ENCODE measurements at regions not wholly inside any gene's neighbourhood (a gene's known extent, or its start where the extent isn't known, plus 50 kb on each side); places are given as distances from the start of the nearest gene placed in this dataset.

- DNase-seq: no peak
Measured at GRCh38 chr4:141406237-141406636, 185.5 kb downstream of the ZNF330 start.

- no peak for DNase-seq
Measured at GRCh38 chr4:141409556-141409955, 188.9 kb downstream of the ZNF330 start.

- DNase-seq: no peak
Measured at GRCh38 chr4:141410839-141411238, 190.1 kb downstream of the ZNF330 start.

DNA sequence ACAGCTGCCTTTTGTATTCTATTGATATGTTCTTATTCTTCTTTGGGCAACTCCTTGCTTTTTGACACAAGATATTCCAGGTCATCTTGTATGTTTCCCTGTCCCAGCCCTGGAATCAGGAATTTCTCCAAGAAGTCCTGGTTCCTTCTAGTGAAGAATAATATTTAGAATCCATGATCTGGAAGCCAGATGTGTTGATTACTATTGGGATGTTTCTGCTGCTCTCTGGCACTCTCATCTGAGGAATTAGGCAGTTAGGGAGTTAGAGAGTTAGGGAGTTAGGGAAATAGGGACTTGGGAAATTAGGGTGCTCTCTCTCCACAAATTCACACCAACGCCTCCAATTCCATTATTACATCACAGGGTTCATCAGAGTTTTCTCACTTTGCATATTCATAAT, 191.2 kb downstream of the ZNF330 start:
- DNase-seq: no peak

- DNase-seq: no peak
Measured at GRCh38 chr4:141413366-141413765, 192.7 kb downstream of the ZNF330 start.

GRCh38 chr4:141415651-141416050, 195.0 kb downstream of the ZNF330 start:
- DNase-seq: no peak

DNA sequence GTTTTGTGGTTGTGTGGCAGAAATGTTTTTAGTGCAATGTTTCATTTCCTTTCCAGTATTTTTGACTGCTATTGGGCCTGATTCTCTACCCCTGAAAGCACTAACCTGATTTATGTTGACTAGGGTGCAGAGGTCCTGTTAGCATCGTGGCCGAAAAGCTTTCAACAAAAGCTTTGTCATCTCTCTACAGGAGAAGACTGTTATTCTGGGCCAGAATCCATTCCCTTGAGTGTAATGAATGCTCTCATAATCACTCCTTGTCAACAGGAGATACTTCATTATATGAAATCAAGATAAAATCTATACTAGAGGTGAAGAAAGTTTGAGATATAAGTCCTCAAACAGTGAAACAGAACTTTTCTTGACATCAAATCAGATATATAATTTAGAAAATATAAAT, 195.5 kb downstream of the ZNF330 start:
- DNase-seq: no peak

DNA sequence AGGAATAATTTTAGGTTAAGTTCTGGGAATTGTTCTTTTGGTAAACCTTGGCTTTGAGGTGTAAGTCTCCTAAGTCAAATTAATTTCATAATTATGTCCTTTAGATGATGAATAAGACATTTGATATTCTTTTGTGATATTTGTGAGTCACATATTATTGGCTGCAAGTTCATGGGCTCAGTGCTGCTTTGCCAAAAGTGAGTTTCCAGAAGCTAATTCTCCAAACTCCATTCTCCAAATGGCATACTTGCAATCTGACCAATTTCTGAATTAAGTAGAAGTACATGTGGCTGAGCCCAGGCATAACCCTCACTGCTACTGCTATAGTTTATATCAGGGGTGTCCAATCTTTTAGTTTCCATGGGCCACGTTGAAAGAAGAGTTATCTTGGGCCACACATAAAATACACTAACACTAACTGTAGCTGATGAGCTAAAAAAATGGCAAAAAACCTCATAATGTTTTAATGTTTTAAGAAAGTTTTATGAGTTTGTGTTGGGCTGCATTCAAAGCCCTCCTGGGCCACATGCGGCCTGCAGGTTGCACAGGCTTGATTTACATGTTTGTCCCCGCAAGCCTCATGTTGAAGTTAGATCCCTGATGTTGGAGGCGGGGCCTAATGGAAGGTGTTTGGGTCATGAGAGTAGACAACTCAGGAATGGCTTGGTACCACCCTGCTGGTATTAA, 196.1 kb downstream of the ZNF330 start:
- no peak for DNase-seq

DNA sequence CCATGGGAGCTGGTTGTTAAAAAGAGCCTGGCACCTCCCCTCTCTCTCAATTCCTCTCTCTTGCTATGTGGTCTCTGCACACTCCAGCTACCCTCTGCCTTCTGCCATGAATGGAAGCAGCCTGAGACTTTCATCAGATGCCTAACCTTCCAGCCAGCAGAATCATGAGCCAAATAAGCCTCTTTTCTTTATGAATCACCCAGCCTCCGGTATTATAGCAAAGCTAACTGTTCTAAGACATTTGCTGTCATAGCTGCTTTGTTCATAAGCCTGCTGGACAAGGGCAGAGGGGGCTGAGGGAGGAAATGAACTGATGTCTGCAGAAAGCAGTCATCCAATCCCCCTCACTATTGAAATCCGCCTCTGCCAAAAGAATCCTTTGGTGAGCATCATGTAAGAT, 196.7 kb downstream of the ZNF330 start:
- no peak for DNase-seq

DNA sequence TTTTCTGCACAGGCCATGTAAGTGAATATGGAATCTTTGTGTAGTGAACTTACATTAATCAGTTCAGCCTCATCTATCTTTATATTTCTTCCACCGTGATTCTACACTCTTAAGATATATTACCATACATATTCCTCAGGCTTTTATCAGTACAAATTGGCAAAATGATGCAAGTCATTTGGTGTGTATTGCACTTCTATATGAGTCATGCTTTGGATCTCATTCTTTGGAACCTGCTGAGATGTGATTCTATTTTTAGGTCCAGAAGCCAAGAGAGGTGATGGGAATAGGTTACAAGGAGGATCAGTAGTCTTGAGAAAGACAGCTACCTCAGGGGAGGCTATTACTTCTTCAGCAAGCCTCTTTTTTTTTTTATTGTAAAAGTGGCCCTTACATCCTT, 204.4 kb downstream of the ZNF330 start:
- no peak for DNase-seq

- DNase-seq: no peak
Measured at GRCh38 chr4:141427726-141428296, 207.1 kb downstream of the ZNF330 start.

GRCh38 chr4:141429933-141430332, 206.4 kb upstream of the IL15 start:
- DNase-seq: no peak

GRCh38 chr4:141430686-141431085, 205.7 kb upstream of the IL15 start:
- DNase-seq: no peak

GRCh38 chr4:141432000-141432712, 204.2 kb upstream of the IL15 start:
- no peak for DNase-seq

- DNase-seq: no peak
Measured at GRCh38 chr4:141435446-141436225, 200.7 kb upstream of the IL15 start.

DNA sequence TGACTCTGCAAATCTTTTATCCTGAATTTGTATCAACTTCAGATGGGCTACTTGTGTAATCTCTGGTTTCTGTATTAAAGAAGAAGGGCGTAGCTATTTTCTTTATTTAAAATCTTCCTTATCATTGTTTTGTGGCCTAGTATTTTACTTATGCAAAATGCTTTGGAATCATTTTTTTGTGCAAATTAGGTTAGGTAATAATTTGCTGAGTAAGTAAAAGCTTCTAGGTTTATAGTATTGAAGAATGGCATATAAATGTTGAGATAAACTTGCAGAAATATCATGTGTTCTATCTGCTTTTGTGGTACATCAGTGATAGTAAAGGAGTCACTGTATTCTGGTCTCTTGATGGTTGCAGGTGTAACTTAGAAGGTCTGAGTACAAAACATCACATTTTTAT, 197.2 kb upstream of the IL15 start:
- no peak for DNase-seq

DNA sequence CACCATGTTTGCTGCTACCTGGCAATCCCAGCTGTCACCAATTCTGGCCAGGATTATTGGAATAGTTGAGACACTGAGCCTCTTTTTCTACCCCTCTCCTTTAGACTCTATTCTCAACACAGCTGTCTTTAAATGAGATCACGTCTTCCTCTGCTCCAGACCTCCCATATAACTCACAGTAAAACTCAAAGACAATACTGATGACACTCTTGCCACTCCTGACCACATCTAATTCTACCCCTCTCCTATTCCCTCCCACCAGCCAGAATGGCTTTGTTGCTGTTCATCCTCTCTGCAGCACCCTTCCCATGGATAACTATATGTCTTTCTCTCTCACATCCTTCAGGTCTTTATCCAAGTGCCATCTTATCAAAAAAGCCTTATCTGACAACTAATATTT, 188.6 kb upstream of the IL15 start:
- DNase-seq: no peak

DNA sequence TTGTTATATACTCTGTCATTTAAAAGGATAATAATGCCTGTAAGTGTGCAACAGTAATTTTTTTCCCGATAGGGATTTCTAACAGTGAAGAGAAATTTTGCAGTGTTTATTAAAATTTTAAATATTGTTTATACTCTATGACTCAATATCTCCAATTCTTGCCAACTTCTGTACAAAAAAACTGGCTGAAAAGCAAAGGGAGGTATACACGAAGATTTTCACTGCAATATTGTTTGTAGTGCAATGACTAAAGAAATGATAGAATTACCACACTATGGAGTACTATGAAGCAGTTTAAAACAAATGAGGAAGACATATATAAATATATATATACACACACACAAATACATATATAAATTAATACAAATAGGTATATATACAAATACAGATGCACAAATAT, 187.9 kb upstream of the IL15 start:
- DNase-seq: no peak

GRCh38 chr4:141449927-141450326, 186.5 kb upstream of the IL15 start:
- DNase-seq: no peak

- no peak for DNase-seq
Measured at GRCh38 chr4:141455651-141456050, 180.7 kb upstream of the IL15 start.

GRCh38 chr4:141457653-141458052, 178.7 kb upstream of the IL15 start:
- no peak for DNase-seq

- peak; percentile 7 to 22 for DNase-seq
Measured at GRCh38 chr4:141458501-141458900, 177.9 kb upstream of the IL15 start.

- peak in 1 of 2 donors; percentile 40 for DNase-seq
Measured at GRCh38 chr4:141459020-141459419, 177.4 kb upstream of the IL15 start.
